ENCODE measurements at regions not wholly inside any gene's neighbourhood (a gene's known extent, or its start where the extent isn't known, plus 50 kb on each side); places are given as distances from the start of the nearest gene placed in this dataset.

DNA sequence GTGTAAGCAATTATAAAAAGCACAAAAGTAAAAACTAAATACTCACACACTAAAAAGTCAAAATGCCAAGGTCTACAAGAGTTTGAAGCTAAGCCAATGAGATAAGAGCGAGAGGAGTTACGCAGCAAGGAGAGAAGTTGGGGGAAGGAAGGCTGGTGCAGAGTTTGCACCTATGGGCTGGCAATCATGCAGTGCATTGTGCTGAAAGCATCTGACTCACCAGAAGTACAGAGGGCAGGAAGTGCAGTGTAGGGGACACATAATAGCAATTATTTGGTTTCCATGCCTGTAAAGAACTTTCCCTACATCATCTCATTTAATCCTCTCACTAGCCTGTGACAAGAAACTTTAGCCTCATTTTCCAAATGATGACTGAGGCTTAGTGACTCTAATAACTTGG lies 142.7 kb upstream of the KYNU start:
- TF ChIP-seq, protein P1, sequence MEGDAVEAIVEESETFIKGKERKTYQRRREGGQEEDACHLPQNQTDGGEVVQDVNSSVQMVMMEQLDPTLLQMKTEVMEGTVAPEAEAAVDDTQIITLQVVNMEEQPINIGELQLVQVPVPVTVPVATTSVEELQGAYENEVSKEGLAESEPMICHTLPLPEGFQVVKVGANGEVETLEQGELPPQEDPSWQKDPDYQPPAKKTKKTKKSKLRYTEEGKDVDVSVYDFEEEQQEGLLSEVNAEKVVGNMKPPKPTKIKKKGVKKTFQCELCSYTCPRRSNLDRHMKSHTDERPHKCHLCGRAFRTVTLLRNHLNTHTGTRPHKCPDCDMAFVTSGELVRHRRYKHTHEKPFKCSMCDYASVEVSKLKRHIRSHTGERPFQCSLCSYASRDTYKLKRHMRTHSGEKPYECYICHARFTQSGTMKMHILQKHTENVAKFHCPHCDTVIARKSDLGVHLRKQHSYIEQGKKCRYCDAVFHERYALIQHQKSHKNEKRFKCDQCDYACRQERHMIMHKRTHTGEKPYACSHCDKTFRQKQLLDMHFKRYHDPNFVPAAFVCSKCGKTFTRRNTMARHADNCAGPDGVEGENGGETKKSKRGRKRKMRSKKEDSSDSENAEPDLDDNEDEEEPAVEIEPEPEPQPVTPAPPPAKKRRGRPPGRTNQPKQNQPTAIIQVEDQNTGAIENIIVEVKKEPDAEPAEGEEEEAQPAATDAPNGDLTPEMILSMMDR (IDR thresholded peaks at IDR 0.05), result no peak
- no peak for TF ChIP-seq POLR2AphosphoS5 (IDR thresholded peaks at IDR 0.05)
